ENCODE measurements at regions not wholly inside any gene's neighbourhood (a gene's known extent, or its start where the extent isn't known, plus 50 kb on each side); places are given as distances from the start of the nearest gene placed in this dataset.

GRCh38 chr3:67809370-67809935, 155.0 kb upstream of the SUCLG2 start:
- Histone ChIP-seq H2BK15ac (ENCODE audit: low read length) (no peak overlapping the region), H4K8ac (ENCODE audit: extremely low read depth, insufficient read depth, low read length) (no peak overlapping the region), H4K91ac (replicated peaks; ENCODE audit: insufficient read length, low read length) (no peak overlapping the region), H2BK5ac (ENCODE audit: low read depth, low read length) (no peak overlapping the region), H3K18ac (ENCODE audit: extremely low read depth, low read length) (no peak overlapping the region), H3K9ac (replicated peaks in 1 of 4; ENCODE audit: extremely low read depth in 1 of 4, low read depth in 3 of 4, low read length in 3 of 4) (no peak overlapping the region), H3K27ac (ENCODE audit: low read depth, low read length) (no peak overlapping the region), H3K23ac (ENCODE audit: insufficient read length) (no peak overlapping the region), H3K79me1 (ENCODE audit: low read depth, low read length) (no peaks in the 10 kb centered on the region), H2AK5ac (ENCODE audit: low read depth, low read length) (no peak overlapping the region), H3K4ac (replicated peaks; ENCODE audit: insufficient read length, low read depth, low read length) (no peak overlapping the region), H2BK20ac (ENCODE audit: low read length) (no peak overlapping the region), H3K14ac (ENCODE audit: insufficient read length) (no peak overlapping the region), H4K20me1 (replicated peaks in 1 of 2; ENCODE audit: control insufficient read depth in 1 of 2, insufficient read depth in 2 of 2, low read length in 2 of 2) (no peaks in the 10 kb centered on the region), H3K23me2 (ENCODE audit: low read depth, low read length) (no peaks in the 10 kb centered on the region), H3K4me3 (ENCODE audit: extremely low read depth in 1 of 4, insufficient read depth in 2 of 4, low read depth in 3 of 4, low read length in 4 of 4) (no peak overlapping the region), H3K56ac (replicated peaks; ENCODE audit: insufficient read length, low read depth, low read length) (no peak overlapping the region), H3K4me2 (ENCODE audit: insufficient read depth in 1 of 2, low read depth in 2 of 2, low read length in 2 of 2) (no peak overlapping the region), H3K27me3 (replicated peaks in 1 of 4; ENCODE audit: control insufficient read depth in 3 of 4, extremely low read depth in 1 of 4, insufficient read depth in 3 of 4, low read length in 3 of 4) (no peaks in the 10 kb centered on the region), H3K4me1 (replicated peaks in 1 of 4; ENCODE audit: control insufficient read depth in 3 of 4, insufficient read depth in 4 of 4, low read length in 3 of 4) (0 out of 7 replicates have a peak, but pooled peaks cover 0 to 3% (median 0%) of the 10 kb centered on the region in 4 experiments), H2BK120ac (replicated peaks; ENCODE audit: low read depth, low read length) (no peak overlapping the region), H4K5ac (ENCODE audit: insufficient read length, low read depth, low read length) (no peak overlapping the region), H3K9me3 (ENCODE audit: insufficient read depth in 2 of 2, low read depth in 1 of 2, low read length in 1 of 2) (no peaks in the 10 kb centered on the region), H3K79me2 (ENCODE audit: control insufficient read depth in 1 of 2, insufficient read depth in 2 of 2, low read length in 2 of 2) (no peaks in the 10 kb centered on the region), H2AFZ (ENCODE audit: low read length) (no peak overlapping the region), H3K36me3 (ENCODE audit: control insufficient read depth in 2 of 4, insufficient read depth in 4 of 4, low read length in 3 of 4) (no peaks in the 10 kb centered on the region), H2BK12ac (ENCODE audit: low read depth, low read length) (no peak overlapping the region)
- 81% methylated on average over 4 of the region's 4 CpGs; no CpG with 5 or more reads in 1 of the 2 experiments for WGBS, 2 experiments (ENCODE audit: extremely low coverage in 1 of 2, insufficient coverage in 1 of 2, insufficient read length in 1 of 2, insufficient replicate concordance in 2 of 2, low coverage in 1 of 2, low lambda C conversion rate in 2 of 2, missing lambda C conversion rate in 1 of 2)
- FAIRE-seq = no peak
- ChIA-PET CTCF (ENCODE audit: partially characterized antibody) (no interaction called here), POLR2A (ENCODE audit: partially characterized antibody) (no interaction called here)
- DNase-seq (ENCODE audit: low read depth in 1 of 2, low spot score in 2 of 2) = no peak
- TF ChIP-seq SAP30 (IDR thresholded peaks at IDR 0.05; ENCODE audit: insufficient read depth, insufficient replicate concordance, low read length) = no peak
- no peak for TF ChIP-seq RBBP5 (IDR thresholded peaks at IDR 0.05; ENCODE audit: borderline replicate concordance, low read depth, low read length)
- TF ChIP-seq RXRA (IDR thresholded peaks at IDR 0.05; ENCODE audit: insufficient read depth, low read depth, low read length) = no peak
- TF ChIP-seq HDAC2 (IDR thresholded peaks at IDR 0.05; ENCODE audit: borderline replicate concordance in 1 of 2, low read depth in 2 of 2, low read length in 2 of 2) = no peak
- TF ChIP-seq PHF8 (conservative IDR thresholded peaks at IDR 0.05; ENCODE audit: low read depth, low read length) = no peak
- TF ChIP-seq KDM4A (IDR thresholded peaks at IDR 0.05; ENCODE audit: low read depth, low read length, severe bottlenecking) = no peak
- TF ChIP-seq TAF7 (optimal IDR thresholded peaks at IDR 0.05; ENCODE audit: borderline replicate concordance, low read depth, low read length) = no peak
- no peak for TF ChIP-seq CTBP2 (IDR thresholded peaks at IDR 0.05; ENCODE audit: borderline replicate concordance, insufficient read depth, insufficient read length, low read length)
- no peak for TF ChIP-seq GTF2F1 (IDR thresholded peaks at IDR 0.05; ENCODE audit: borderline replicate concordance, low read depth, low read length)
